GM23338 (cell line): ENCODE measurements at regions not wholly inside any gene's neighbourhood (a gene's known extent, or its start where the extent isn't known, plus 50 kb on each side); places are given as distances from the start of the nearest gene placed in this dataset.

Experiments
- ATAC-seq: fragments of 200-7000 bp; cut with Tn5 transposase; 3 replicates; pipeline ENCODE4 v1.9.1; 2020
- DNase-seq: peaks from one replicate; pipeline ENCODE4 v3.0.0-alpha.2; 2015; ENCODE audit warnings: low spot score
- H2AFZ ChIP-seq: fragments of 200-600 bp; sonication (generic); 2 replicates; pipeline ENCODE4 v1.8.0; 2016; ENCODE audit warnings: antibody characterized with exemption, mild to moderate bottlenecking, moderate library complexity
- H3F3A ChIP-seq: fragments of 200-600 bp; sonication (generic); replicated peaks from 2 replicates; pipeline ENCODE4 v1.8.0; 2017; ENCODE audit warnings: antibody characterized with exemption, mixed run types, low read depth
- H3K27ac ChIP-seq: fragments of 200-600 bp; sonication (generic); 2 replicates; pipeline ENCODE4 v1.6.1; 2016; ENCODE audit warnings: low read depth
- H3K27me3 ChIP-seq: fragments of 200-600 bp; sonication (generic); 2 replicates; pipeline ENCODE4 v1.8.0; 2016; ENCODE audit warnings: mild to moderate bottlenecking, mixed run types, moderate library complexity; ENCODE audit not compliant: insufficient read depth
- H3K36me3 ChIP-seq: fragments of 200-600 bp; sonication (generic); 2 replicates; pipeline ENCODE4 v1.8.0; 2016; ENCODE audit warnings: mild to moderate bottlenecking; ENCODE audit not compliant: insufficient read depth
- H3K4me1 ChIP-seq: fragments of 200-600 bp; sonication (generic); 2 replicates; pipeline ENCODE4 v1.8.0; 2016; ENCODE audit warnings: mild to moderate bottlenecking, moderate library complexity; ENCODE audit not compliant: insufficient read depth
- H3K4me2 ChIP-seq: fragments of 200-600 bp; sonication (generic); 2 replicates; pipeline ENCODE4 v1.7.1; 2017; ENCODE audit warnings: mixed run types
- H3K4me3 ChIP-seq: fragments of 200-600 bp; sonication (generic); 2 replicates; pipeline ENCODE4 v1.6.1; 2016; ENCODE audit warnings: mixed run types
- H3K79me2 ChIP-seq: fragments of 200-600 bp; sonication (generic); replicated peaks from 2 replicates; pipeline ENCODE4 v1.8.0; 2017; ENCODE audit warnings: mild to moderate bottlenecking; ENCODE audit not compliant: insufficient read depth
- H3K9me2 ChIP-seq: fragments of 200-600 bp; sonication (generic); 2 replicates; pipeline ENCODE4 v1.8.0; 2017; ENCODE audit not compliant: insufficient read depth
- H4K20me1 ChIP-seq: fragments of 200-600 bp; sonication (generic); replicated peaks from 2 replicates; pipeline ENCODE4 v1.8.0; 2017; ENCODE audit warnings: mild to moderate bottlenecking; ENCODE audit not compliant: insufficient read depth
- H3K27ac Mint-ChIP-seq: 2 replicates; pipeline ENCODE4 v1.8.0; 2020; ENCODE audit warnings: inconsistent platforms, mild to moderate bottlenecking, moderate library complexity, mixed read lengths
- H3K27me3 Mint-ChIP-seq: 3 replicates; pipeline ENCODE4 v1.8.0; 2022; ENCODE audit warnings: low read depth, mild to moderate bottlenecking, moderate library complexity, mixed read lengths, inconsistent platforms; ENCODE audit not compliant: insufficient read depth, poor library complexity
- H3K36me3 Mint-ChIP-seq: 3 replicates; pipeline ENCODE4 v1.8.0; 2021; ENCODE audit warnings: low read depth, mild to moderate bottlenecking, inconsistent platforms, moderate library complexity, mixed read lengths
- H3K4me1 Mint-ChIP-seq: 3 replicates; pipeline ENCODE4 v1.8.0; 2020; ENCODE audit warnings: mild to moderate bottlenecking, inconsistent platforms, mixed read lengths
- H3K4me3 Mint-ChIP-seq: 3 replicates; pipeline ENCODE4 v1.8.0; 2021; ENCODE audit warnings: moderate library complexity, mild to moderate bottlenecking, inconsistent platforms, mixed read lengths
- H3K9me3 Mint-ChIP-seq: 3 replicates; pipeline ENCODE4 v1.8.0; 2020; ENCODE audit warnings: moderate library complexity, mild to moderate bottlenecking, inconsistent platforms, mixed read lengths
- CREB1 ChIP-seq: fragments of 250-450 bp; sonication (Bioruptor Pico); IDR thresholded peaks from 2 replicates; pipeline ENCODE4 v1.5.0; 2020; ENCODE audit warnings: low read depth, mild to moderate bottlenecking, moderate library complexity
- EZH2 ChIP-seq: fragments of 200-600 bp; sonication (generic); IDR thresholded peaks from one replicate; pipeline ENCODE4 v1.8.0; 2017; ENCODE audit warnings: antibody characterized with exemption, mild to moderate bottlenecking, low read depth; ENCODE audit not compliant: unreplicated experiment
- EZH2phosphoT487 ChIP-seq: fragments of 200-600 bp; sonication (generic); IDR thresholded peaks from one replicate; pipeline ENCODE4 v1.8.1; 2018; ENCODE audit warnings: antibody characterized with exemption; ENCODE audit not compliant: unreplicated experiment
- JUNB ChIP-seq: IDR thresholded peaks from one replicate; pipeline ENCODE4 v1.6.1; 2016; ENCODE audit warnings: antibody characterized with exemption; ENCODE audit not compliant: unreplicated experiment
- NANOG ChIP-seq: IDR thresholded peaks from 2 replicates; pipeline ENCODE4 v1.6.1; 2016; ENCODE audit warnings: antibody characterized with exemption, borderline replicate concordance
- POLR2AphosphoS5 ChIP-seq: IDR thresholded peaks from 2 replicates; pipeline ENCODE4 v1.6.1; 2016; ENCODE audit warnings: antibody characterized with exemption, low read depth
- STAT1 ChIP-seq: IDR thresholded peaks from one replicate; pipeline ENCODE4 v1.6.1; 2016; ENCODE audit warnings: antibody characterized with exemption; ENCODE audit not compliant: unreplicated experiment
- ZNF114 ChIP-seq: fragments of 250-450 bp; sonication (Bioruptor Pico); IDR thresholded peaks from 2 replicates; pipeline ENCODE4 v1.5.0; 2020; ENCODE audit warnings: mild to moderate bottlenecking, moderate library complexity
- ZNF331 ChIP-seq: fragments of 250-450 bp; sonication (Bioruptor Pico); IDR thresholded peaks from 2 replicates; pipeline ENCODE4 v1.5.0; 2020; ENCODE audit warnings: low read depth, mild to moderate bottlenecking, moderate library complexity
- TF ChIP-seq, protein P1 (sequence below), 2 experiments: fragments of 200-600 bp in 1 of 2; sonication (generic) in 1 of 2; conservative IDR thresholded peaks; 2 replicates each; pipeline versions ENCODE4 v1.5.1 to v1.6.1; 2016 to 2017; ENCODE audit warnings: antibody characterized with exemption in 2 of 2, low read depth in 2 of 2, mild to moderate bottlenecking in 2 of 2, moderate library complexity in 1 of 2
- TF ChIP-seq, protein P2 (sequence below): fragments of 250-450 bp; sonication (Bioruptor Pico); IDR thresholded peaks from 2 replicates; pipeline ENCODE4 v1.5.0; 2020; ENCODE audit warnings: mild to moderate bottlenecking, moderate library complexity
- TF ChIP-seq, protein P3 (sequence below): IDR thresholded peaks from one replicate; pipeline ENCODE4 v1.6.1; 2018; ENCODE audit warnings: antibody characterized with exemption; ENCODE audit not compliant: unreplicated experiment
- TF ChIP-seq, protein P4 (sequence below): IDR thresholded peaks from 2 replicates; pipeline ENCODE4 v1.6.1; 2016; ENCODE audit warnings: antibody characterized with exemption

DNA sequence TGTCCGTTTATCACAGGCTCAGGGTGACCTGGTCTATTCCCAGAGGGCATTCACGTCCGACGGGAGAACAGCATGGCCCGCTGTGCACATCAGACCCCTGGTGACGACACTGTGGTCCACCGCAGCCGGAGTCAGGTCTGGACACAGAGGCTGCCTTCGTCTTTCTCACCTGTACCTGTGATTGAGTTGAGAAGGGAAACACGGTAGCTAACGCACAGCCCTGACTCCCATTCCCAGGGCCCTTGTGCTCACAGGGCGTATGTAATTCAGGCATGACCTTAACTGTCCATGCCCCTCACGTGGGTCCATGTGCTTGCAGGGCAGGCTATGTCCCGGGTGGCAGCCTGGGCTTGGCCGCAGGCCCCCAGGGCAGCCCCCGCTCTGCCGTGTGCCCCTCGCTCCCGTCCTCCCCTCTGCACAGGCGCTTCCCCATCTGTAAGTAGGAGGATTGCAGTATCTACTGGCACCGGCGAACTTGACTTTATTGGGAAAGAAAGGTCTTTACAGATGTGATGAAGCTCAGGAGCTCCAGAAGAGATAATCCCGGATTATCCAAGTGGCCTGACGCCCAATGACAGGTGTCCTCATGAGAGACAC lies 221.3 kb upstream of the TCERG1L start:
- Mint-ChIP-seq H3K27me3 (peaks cover 2% of the 10 kb centered on the region), H3K9me3 (peaks cover 88% of the 10 kb centered on the region), H3K36me3 (peaks cover 6% of the 10 kb centered on the region), H3K27ac (no peak overlapping the region), H3K4me3 (no peak overlapping the region), H3K4me1 (no peaks in the 10 kb centered on the region)
- Histone ChIP-seq H3K27ac (no peak overlapping the region), H2AFZ (no peak overlapping the region), H3K36me3 (no peaks in the 10 kb centered on the region), H3K4me3 (no peak overlapping the region), H3K9me2 (no peaks in the 10 kb centered on the region), H3K79me2 (no peaks in the 10 kb centered on the region), H3K4me2 (no peak overlapping the region), H3K27me3 (no peaks in the 10 kb centered on the region), H3F3A (no peaks in the 10 kb centered on the region), H4K20me1 (no peaks in the 10 kb centered on the region), H3K4me1 (no peaks in the 10 kb centered on the region)
- ATAC-seq = no peak
- DNase-seq = no peak
- TF ChIP-seq, protein P1, sequence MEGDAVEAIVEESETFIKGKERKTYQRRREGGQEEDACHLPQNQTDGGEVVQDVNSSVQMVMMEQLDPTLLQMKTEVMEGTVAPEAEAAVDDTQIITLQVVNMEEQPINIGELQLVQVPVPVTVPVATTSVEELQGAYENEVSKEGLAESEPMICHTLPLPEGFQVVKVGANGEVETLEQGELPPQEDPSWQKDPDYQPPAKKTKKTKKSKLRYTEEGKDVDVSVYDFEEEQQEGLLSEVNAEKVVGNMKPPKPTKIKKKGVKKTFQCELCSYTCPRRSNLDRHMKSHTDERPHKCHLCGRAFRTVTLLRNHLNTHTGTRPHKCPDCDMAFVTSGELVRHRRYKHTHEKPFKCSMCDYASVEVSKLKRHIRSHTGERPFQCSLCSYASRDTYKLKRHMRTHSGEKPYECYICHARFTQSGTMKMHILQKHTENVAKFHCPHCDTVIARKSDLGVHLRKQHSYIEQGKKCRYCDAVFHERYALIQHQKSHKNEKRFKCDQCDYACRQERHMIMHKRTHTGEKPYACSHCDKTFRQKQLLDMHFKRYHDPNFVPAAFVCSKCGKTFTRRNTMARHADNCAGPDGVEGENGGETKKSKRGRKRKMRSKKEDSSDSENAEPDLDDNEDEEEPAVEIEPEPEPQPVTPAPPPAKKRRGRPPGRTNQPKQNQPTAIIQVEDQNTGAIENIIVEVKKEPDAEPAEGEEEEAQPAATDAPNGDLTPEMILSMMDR (conservative IDR thresholded peaks at IDR 0.05; ENCODE audit: low read depth in 2 of 2) = no peak
- TF ChIP-seq EZH2phosphoT487 (no peak), JUNB (no peak), EZH2 (no peak), STAT1 (no peak), CREB1 (CRISPR knock-in tag) (no peak), POLR2AphosphoS5 (no peak), NANOG (no peak), ZNF331 (no peak), ZNF114 (no peak)
- TF ChIP-seq, protein P2, sequence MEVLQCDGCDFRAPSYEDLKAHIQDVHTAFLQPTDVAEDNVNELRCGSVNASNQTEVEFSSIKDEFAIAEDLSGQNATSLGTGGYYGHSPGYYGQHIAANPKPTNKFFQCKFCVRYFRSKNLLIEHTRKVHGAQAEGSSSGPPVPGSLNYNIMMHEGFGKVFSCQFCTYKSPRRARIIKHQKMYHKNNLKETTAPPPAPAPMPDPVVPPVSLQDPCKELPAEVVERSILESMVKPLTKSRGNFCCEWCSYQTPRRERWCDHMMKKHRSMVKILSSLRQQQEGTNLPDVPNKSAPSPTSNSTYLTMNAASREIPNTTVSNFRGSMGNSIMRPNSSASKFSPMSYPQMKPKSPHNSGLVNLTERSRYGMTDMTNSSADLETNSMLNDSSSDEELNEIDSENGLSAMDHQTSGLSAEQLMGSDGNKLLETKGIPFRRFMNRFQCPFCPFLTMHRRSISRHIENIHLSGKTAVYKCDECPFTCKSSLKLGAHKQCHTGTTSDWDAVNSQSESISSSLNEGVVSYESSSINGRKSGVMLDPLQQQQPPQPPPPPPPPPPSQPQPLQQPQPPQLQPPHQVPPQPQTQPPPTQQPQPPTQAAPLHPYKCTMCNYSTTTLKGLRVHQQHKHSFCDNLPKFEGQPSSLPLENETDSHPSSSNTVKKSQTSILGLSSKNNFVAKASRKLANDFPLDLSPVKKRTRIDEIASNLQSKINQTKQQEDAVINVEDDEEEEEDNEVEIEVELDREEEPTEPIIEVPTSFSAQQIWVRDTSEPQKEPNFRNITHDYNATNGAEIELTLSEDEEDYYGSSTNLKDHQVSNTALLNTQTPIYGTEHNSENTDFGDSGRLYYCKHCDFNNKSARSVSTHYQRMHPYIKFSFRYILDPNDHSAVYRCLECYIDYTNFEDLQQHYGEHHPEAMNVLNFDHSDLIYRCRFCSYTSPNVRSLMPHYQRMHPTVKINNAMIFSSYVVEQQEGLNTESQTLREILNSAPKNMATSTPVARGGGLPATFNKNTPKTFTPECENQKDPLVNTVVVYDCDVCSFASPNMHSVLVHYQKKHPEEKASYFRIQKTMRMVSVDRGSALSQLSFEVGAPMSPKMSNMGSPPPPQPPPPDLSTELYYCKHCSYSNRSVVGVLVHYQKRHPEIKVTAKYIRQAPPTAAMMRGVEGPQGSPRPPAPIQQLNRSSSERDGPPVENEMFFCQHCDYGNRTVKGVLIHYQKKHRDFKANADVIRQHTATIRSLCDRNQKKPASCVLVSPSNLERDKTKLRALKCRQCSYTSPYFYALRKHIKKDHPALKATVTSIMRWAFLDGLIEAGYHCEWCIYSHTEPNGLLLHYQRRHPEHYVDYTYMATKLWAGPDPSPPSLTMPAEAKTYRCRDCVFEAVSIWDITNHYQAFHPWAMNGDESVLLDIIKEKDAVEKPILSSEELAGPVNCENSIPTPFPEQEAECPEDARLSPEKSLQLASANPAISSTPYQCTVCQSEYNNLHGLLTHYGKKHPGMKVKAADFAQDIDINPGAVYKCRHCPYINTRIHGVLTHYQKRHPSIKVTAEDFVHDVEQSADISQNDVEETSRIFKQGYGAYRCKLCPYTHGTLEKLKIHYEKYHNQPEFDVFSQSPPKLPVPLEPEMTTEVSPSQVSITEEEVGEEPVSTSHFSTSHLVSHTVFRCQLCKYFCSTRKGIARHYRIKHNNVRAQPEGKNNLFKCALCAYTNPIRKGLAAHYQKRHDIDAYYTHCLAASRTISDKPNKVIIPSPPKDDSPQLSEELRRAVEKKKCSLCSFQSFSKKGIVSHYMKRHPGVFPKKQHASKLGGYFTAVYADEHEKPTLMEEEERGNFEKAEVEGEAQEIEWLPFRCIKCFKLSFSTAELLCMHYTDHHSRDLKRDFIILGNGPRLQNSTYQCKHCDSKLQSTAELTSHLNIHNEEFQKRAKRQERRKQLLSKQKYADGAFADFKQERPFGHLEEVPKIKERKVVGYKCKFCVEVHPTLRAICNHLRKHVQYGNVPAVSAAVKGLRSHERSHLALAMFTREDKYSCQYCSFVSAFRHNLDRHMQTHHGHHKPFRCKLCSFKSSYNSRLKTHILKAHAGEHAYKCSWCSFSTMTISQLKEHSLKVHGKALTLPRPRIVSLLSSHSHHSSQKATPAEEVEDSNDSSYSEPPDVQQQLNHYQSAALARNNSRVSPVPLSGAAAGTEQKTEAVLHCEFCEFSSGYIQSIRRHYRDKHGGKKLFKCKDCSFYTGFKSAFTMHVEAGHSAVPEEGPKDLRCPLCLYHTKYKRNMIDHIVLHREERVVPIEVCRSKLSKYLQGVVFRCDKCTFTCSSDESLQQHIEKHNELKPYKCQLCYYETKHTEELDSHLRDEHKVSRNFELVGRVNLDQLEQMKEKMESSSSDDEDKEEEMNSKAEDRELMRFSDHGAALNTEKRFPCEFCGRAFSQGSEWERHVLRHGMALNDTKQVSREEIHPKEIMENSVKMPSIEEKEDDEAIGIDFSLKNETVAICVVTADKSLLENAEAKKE = no peak
- TF ChIP-seq, protein P3, sequence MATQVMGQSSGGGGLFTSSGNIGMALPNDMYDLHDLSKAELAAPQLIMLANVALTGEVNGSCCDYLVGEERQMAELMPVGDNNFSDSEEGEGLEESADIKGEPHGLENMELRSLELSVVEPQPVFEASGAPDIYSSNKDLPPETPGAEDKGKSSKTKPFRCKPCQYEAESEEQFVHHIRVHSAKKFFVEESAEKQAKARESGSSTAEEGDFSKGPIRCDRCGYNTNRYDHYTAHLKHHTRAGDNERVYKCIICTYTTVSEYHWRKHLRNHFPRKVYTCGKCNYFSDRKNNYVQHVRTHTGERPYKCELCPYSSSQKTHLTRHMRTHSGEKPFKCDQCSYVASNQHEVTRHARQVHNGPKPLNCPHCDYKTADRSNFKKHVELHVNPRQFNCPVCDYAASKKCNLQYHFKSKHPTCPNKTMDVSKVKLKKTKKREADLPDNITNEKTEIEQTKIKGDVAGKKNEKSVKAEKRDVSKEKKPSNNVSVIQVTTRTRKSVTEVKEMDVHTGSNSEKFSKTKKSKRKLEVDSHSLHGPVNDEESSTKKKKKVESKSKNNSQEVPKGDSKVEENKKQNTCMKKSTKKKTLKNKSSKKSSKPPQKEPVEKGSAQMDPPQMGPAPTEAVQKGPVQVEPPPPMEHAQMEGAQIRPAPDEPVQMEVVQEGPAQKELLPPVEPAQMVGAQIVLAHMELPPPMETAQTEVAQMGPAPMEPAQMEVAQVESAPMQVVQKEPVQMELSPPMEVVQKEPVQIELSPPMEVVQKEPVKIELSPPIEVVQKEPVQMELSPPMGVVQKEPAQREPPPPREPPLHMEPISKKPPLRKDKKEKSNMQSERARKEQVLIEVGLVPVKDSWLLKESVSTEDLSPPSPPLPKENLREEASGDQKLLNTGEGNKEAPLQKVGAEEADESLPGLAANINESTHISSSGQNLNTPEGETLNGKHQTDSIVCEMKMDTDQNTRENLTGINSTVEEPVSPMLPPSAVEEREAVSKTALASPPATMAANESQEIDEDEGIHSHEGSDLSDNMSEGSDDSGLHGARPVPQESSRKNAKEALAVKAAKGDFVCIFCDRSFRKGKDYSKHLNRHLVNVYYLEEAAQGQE = no peak
- TF ChIP-seq, protein P4, sequence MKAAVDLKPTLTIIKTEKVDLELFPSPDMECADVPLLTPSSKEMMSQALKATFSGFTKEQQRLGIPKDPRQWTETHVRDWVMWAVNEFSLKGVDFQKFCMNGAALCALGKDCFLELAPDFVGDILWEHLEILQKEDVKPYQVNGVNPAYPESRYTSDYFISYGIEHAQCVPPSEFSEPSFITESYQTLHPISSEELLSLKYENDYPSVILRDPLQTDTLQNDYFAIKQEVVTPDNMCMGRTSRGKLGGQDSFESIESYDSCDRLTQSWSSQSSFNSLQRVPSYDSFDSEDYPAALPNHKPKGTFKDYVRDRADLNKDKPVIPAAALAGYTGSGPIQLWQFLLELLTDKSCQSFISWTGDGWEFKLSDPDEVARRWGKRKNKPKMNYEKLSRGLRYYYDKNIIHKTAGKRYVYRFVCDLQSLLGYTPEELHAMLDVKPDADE = no peak
